HL-60/S4 (cell line): ENCODE measurements at regions not wholly inside any gene's neighbourhood (a gene's known extent, or its start where the extent isn't known, plus 50 kb on each side); places are given as distances from the start of the nearest gene placed in this dataset.
"Not testable (repeated sequence)": the region's sequence is repeated elsewhere in the genome, so short reads cannot be mapped to it uniquely, and the experiment has no call there.

ENCODE experiments used
- in situ Hi-C: fragments of 300-500 bp; cut with MboI; formaldehyde crosslinking; loops from 2 replicates; pipeline ENCODE4 v1.14.3; 2022; ENCODE audit warnings: low sequenced_read_pairs

- in situ Hi-C loops, result no loop called here
Observed at GRCh38 chr2:41129988-41130387, 678.1 kb upstream of the SLC8A1 start.

- in situ Hi-C loops, result no loop called here
Observed at GRCh38 chr2:41137031-41137430, 685.1 kb upstream of the SLC8A1 start.

- in situ Hi-C loops, result no loop called here
Observed at GRCh38 chr2:41141146-41141791, 689.4 kb upstream of the SLC8A1 start.

GRCh38 chr2:41142478-41142877, 690.6 kb upstream of the SLC8A1 start:
- in situ Hi-C loops, result no loop called here

GRCh38 chr2:41145066-41145465, 693.2 kb upstream of the SLC8A1 start:
- in situ Hi-C loops, result no loop called here

- in situ Hi-C loops, result no loop called here
Observed at GRCh38 chr2:41149054-41149453, 697.2 kb upstream of the SLC8A1 start.

GRCh38 chr2:41151746-41152145, 699.9 kb upstream of the SLC8A1 start:
- in situ Hi-C loops, result no loop called here

GRCh38 chr2:41152318-41152717, 700.4 kb upstream of the SLC8A1 start:
- in situ Hi-C loops, result no loop called here

- in situ Hi-C loops, result no loop called here
Observed at GRCh38 chr2:41160439-41160838, 708.5 kb upstream of the SLC8A1 start.

GRCh38 chr2:41167014-41167413, 715.1 kb upstream of the SLC8A1 start:
- in situ Hi-C loops, result no loop called here

- in situ Hi-C loops, result no loop called here
Observed at GRCh38 chr2:41169744-41170143, 717.9 kb upstream of the SLC8A1 start.

GRCh38 chr2:41170589-41170988, 718.7 kb upstream of the SLC8A1 start:
- in situ Hi-C loops, result no loop called here

GRCh38 chr2:41180387-41180786, 728.5 kb upstream of the SLC8A1 start:
- in situ Hi-C loops, result no loop called here

- in situ Hi-C loops, result no loop called here
Observed at GRCh38 chr2:41182961-41183360, 731.1 kb upstream of the SLC8A1 start.

- in situ Hi-C loops, result no loop called here
Observed at GRCh38 chr2:41187376-41188122, 735.7 kb upstream of the SLC8A1 start.

- in situ Hi-C loops, result no loop called here
Observed at GRCh38 chr2:41194230-41194629, 742.3 kb upstream of the SLC8A1 start.

- in situ Hi-C loops, result no loop called here
Observed at GRCh38 chr2:41197781-41198180, 745.9 kb upstream of the SLC8A1 start.

GRCh38 chr2:41199334-41199733, 747.4 kb upstream of the SLC8A1 start:
- in situ Hi-C loops, result no loop called here

- in situ Hi-C loops, result no loop called here
Observed at GRCh38 chr2:41204315-41204714, 752.4 kb upstream of the SLC8A1 start.

GRCh38 chr2:41206004-41206403, 754.1 kb upstream of the SLC8A1 start:
- in situ Hi-C loops, result no loop called here

GRCh38 chr2:41207578-41207977, 755.7 kb upstream of the SLC8A1 start:
- in situ Hi-C loops, result no loop called here

GRCh38 chr2:41210030-41210429, 758.1 kb upstream of the SLC8A1 start:
- in situ Hi-C loops, result not testable (repeated sequence)

GRCh38 chr2:41216978-41217377, 765.1 kb upstream of the SLC8A1 start:
- in situ Hi-C loops, result no loop called here
